CD4-positive, alpha-beta T cell treated with Interleukin-21 for 1 hour (primary cell): ENCODE measurements at regions not wholly inside any gene's neighbourhood (a gene's known extent, or its start where the extent isn't known, plus 50 kb on each side); places are given as distances from the start of the nearest gene placed in this dataset.
"Not testable (repeated sequence)": the region's sequence is repeated elsewhere in the genome, so short reads cannot be mapped to it uniquely, and the experiment has no call there.

ENCODE experiments used
- DNase-seq: peaks from one replicate; pipeline ENCODE4 v3.0.0-alpha.2; 2020

- DNase-seq, result no peak
Observed at GRCh38 chr12:70008944-70009343, 183.9 kb downstream of the MYRFL start.

GRCh38 chr12:70011353-70011752 is 186.3 kb downstream of the MYRFL start:
- no peak for DNase-seq

GRCh38 chr12:70013016-70013415 is 188.0 kb downstream of the MYRFL start:
- DNase-seq, result not testable (repeated sequence)

GRCh38 chr12:70028515-70028914 is 203.5 kb downstream of the MYRFL start:
- no peak for DNase-seq

GRCh38 chr12:70028918-70029317 is 203.9 kb downstream of the MYRFL start:
- DNase-seq, result no peak

- DNase-seq, result no peak
Observed at GRCh38 chr12:70031046-70031445, 206.0 kb downstream of the MYRFL start.

GRCh38 chr12:70032076-70032475 is 207.0 kb downstream of the MYRFL start:
- DNase-seq, result no peak

GRCh38 chr12:70033310-70033709 is 208.3 kb downstream of the MYRFL start:
- DNase-seq, result no peak

- no peak for DNase-seq
Observed at GRCh38 chr12:70040141-70040540, 203.1 kb upstream of the CNOT2 start.

GRCh38 chr12:70042675-70043074 is 200.6 kb upstream of the CNOT2 start:
- no peak for DNase-seq

- no peak for DNase-seq
Observed at GRCh38 chr12:70043490-70044138, 199.6 kb upstream of the CNOT2 start.

- DNase-seq, result no peak
Observed at GRCh38 chr12:70044167-70044566, 199.1 kb upstream of the CNOT2 start.

GRCh38 chr12:70045036-70045435 is 198.2 kb upstream of the CNOT2 start:
- DNase-seq, result no peak

- no peak for DNase-seq
Observed at GRCh38 chr12:70045514-70045913, 197.7 kb upstream of the CNOT2 start.

GRCh38 chr12:70048521-70049250 is 194.5 kb upstream of the CNOT2 start:
- no peak for DNase-seq

GRCh38 chr12:70049596-70050360 is 193.5 kb upstream of the CNOT2 start:
- DNase-seq, result peak; percentile 44

GRCh38 chr12:70052476-70052875 is 190.8 kb upstream of the CNOT2 start:
- no peak for DNase-seq

- DNase-seq, result no peak
Observed at GRCh38 chr12:70052931-70053497, 190.2 kb upstream of the CNOT2 start.

- no peak for DNase-seq
Observed at GRCh38 chr12:70059373-70059772, 183.9 kb upstream of the CNOT2 start.

- no peak for DNase-seq
Observed at GRCh38 chr12:70060634-70061033, 182.6 kb upstream of the CNOT2 start.

GRCh38 chr12:70068743-70069142 is 174.5 kb upstream of the CNOT2 start:
- no peak for DNase-seq

GRCh38 chr12:70069221-70070105 is 173.8 kb upstream of the CNOT2 start:
- DNase-seq, result no peak
